GM18520 (cell line): ENCODE measurements at regions not wholly inside any gene's neighbourhood (a gene's known extent, or its start where the extent isn't known, plus 50 kb on each side); places are given as distances from the start of the nearest gene placed in this dataset.
"Not testable (repeated sequence)": the region's sequence is repeated elsewhere in the genome, so short reads cannot be mapped to it uniquely, and the experiment has no call there.

Source experiments
- ATAC-seq: cut with Tn5 transposase; IDR thresholded peaks from one replicate; pipeline ENCODE4 v1.9.1; 2021; ENCODE audit not compliant: unreplicated experiment

DNA sequence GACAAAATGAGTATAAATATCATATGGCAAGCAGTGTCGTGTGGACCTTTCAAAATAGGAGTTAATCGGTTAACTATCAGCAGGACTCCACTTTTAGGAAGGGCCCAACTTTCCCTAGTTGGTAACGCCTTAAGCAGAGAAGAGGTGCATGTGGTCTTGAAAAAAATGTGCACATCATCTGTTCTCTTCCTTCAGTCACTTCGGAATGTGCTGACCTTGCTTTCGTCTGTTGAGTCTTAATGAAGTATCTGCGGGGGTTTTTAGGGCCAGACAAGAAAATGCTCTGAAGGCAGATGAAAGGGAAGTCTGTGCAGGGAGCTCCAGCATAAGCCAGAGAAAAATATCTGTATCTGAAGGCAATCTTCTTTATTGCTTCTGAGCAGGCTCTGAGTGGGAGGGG is 185.2 kb downstream of the AEBP2 start:
- ATAC-seq = no peak

DNA sequence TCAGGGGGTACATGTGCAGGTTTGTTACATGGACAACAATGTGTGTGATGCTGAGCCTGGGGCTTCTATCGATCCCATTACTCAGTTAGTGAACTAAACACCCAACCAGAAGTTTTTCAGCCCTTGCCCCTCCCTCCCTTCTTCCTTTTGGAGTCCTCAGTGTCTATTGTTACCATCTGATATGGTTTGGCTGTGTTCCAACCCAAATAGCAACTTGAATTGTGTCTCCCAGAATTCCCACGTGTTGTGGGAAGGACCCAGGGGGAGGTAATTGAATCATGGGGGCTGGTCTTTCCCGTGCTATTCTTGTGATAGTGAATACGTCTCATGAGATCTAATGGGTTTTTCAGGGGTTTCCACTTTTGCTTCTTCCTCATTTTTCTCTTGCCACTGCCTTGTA is 186.3 kb downstream of the AEBP2 start:
- ATAC-seq = not testable (repeated sequence)

- no peak for ATAC-seq
Observed at GRCh38 chr12:19627719-19628118, 188.4 kb downstream of the AEBP2 start.

- no peak for ATAC-seq
Observed at GRCh38 chr12:19630536-19630935, 191.2 kb downstream of the AEBP2 start.

GRCh38 chr12:19633194-19633593 is 193.9 kb downstream of the AEBP2 start:
- no peak for ATAC-seq

- no peak for ATAC-seq
Observed at GRCh38 chr12:19633641-19634040, 194.3 kb downstream of the AEBP2 start.

GRCh38 chr12:19639781-19640415 is 200.6 kb downstream of the AEBP2 start:
- ATAC-seq = no peak

GRCh38 chr12:19641235-19642080 is 202.2 kb downstream of the AEBP2 start:
- ATAC-seq = no peak

DNA sequence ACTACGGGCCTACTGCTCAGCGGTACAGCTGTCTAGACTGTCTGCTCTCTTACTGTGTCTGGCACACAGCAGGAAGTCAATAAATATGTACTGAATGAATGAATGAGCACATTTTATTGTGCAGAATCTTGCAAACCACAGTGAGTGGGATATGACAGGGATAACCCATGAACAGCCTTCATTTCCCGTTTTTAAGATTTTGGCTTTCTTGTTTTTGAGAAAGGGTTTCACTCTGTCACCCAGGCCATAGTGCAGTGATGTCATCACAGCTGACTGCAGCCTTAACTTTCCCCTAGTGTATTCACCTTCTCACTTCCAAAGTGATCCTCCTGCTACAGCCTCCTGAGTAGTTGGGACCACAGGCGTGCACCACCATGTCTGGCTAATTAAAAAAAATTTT is 203.1 kb downstream of the AEBP2 start:
- ATAC-seq = no peak

DNA sequence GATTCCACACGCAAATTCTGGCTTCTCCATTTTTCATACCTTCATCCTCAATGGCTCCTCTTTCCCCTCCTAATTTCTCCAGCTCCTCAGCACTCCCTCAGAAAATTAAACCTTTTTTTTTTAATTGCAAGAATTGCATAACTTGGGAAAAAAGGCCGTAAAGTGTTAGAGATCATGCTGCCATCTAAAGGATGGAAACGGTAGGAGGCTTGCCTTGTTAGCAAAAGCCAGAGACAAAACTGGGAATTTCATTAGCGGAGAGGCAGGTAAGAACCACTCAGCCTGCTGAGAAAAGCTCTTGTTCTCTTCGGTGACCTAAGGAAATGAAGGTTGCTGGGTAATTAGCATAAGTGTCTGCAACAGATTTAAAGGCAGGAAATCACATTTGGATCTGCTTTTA is 204.3 kb downstream of the AEBP2 start:
- no peak for ATAC-seq

GRCh38 chr12:19644571-19644970 is 205.3 kb downstream of the AEBP2 start:
- no peak for ATAC-seq

DNA sequence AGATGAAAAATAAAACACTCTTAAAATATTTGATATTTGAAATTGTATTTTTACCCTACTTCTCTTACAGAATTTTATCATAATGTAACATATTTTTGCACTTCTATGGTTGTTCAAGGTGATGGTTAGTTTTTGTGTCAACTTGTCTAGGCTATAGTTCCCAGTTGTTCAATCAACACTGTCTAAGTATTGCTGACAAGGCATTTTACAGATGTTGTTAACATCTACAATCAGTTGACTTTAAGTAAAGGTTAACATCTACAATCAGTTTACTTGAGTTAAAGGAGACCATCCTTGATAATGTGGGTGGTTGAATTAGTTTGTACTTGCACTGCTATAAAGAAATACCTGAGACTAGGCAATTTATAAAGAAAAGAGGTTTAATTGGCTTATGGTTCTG is 206.5 kb downstream of the AEBP2 start:
- no peak for ATAC-seq

- ATAC-seq = no peak
Observed at GRCh38 chr12:19646599-19646998, 207.3 kb downstream of the AEBP2 start.

GRCh38 chr12:19647806-19648556 is 208.7 kb downstream of the AEBP2 start:
- ATAC-seq = no peak

DNA sequence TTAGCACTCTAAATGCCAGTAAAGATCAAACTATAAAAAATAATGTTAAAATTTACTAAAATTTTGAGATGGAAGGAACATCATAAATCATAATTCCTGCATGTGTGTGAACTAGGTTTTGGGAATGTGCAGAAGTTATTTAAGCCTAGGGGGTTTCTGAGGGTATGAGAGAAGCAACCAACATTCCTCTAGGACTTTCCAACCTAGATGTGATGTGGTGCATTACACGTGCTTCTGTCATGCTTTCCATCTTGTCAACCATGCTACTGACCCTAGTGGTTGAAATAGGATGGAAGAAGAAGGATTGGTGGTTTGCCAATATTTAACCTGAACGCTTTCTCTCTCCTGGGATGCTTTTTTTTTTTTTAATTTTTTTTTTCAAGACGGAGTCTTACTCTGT is 209.3 kb downstream of the AEBP2 start:
- ATAC-seq = no peak

GRCh38 chr12:19652386-19652785 is 213.1 kb downstream of the AEBP2 start:
- no peak for ATAC-seq

DNA sequence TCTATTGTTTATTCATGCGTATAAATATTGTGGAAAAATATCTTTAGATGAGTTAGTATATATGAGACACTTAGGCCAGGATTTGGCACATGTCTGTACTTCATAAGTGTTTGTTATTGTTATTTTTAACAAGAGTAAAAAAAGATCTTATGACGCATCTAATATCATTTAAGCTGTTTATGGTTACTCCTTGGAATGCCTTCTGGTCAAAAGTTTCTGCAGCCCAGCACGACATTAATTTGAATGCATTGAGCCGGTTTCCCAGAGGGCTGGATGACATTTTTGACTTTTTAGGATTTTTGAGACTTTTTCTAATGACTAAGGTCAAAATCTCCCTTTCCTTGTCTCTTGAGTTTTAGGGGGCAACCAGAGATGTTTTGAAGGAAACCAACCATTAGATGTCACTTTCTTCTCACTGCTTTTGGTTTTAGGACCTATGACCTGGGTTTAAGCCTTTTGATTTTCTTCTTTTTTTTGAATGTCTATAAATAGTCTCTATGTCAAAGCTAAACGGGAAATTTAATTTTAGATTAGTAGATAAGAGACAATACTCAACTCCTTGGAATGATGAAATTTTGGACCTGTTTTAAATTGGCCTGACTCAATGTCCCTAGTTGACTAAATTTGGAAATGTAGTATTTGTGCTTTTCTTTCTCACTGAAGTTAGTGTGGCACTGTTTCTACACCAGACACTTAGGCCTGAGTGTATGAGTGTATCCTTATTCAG is 215.5 kb downstream of the AEBP2 start:
- no peak for ATAC-seq

DNA sequence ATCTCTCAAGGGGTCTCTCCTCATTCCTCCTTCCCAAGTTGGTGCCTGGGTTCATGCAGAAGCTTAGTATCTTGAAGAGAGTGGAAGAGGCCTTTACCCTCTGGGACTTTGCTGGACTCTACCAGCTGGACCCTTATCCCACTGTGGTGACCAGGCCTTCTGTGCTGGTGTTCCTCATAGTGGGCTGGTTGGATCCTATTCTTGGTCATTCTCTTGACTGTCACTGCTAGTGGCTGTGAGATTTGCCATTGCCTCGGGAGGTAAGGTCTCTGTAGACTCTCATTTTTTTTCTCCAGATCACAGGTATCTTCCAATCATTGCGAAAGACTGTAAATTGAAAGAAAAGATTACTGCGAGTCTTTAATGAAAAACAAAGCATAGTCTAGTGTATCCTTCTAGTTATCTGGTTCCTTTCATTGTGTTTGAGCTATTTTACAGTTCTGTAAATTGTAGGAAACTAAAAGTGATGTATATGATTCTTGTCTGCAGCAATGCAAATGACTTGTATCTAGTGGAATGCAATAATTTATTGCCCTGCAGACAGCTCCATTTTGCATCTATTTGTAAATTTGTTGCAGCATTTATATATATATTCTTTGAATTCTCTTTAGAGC is 217.9 kb downstream of the AEBP2 start:
- ATAC-seq = no peak

DNA sequence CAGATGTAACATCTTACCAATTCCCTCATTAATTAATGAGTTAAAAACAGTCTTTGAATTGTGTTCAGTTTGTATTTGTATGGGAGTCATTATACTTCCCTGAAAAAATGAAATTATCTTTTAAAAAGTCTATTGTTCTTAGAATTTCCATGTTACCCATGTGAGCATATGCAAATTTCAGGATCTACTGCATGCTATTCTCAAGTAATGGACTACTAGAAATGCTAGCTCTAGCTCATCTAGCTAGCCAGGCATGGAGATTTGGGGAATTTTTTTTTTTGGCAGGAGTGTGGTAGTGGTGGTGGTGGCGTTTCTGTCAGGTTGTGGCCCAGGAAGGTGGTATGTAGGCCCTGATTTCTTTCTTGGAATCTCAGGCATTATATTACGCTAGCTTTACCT is 218.4 kb downstream of the AEBP2 start:
- ATAC-seq = no peak

DNA sequence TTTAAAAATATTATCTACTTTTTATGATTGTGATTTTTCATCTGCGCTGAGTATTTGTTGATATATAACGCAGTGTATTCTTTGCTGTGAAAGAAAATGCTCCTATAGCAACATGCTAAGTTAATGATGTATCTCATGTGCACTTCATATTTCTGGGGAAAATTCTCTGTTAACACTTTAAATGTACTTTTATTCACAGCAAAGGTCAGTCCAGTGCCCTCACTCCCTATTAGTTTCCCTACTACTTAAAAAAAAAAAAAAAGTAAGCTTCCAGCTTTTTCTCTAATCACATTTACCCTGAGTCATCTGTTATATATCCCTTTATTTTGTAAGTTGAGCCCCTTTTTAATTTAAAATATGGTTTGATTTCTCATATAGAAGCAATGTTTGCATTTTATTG is 219.8 kb downstream of the AEBP2 start:
- no peak for ATAC-seq

DNA sequence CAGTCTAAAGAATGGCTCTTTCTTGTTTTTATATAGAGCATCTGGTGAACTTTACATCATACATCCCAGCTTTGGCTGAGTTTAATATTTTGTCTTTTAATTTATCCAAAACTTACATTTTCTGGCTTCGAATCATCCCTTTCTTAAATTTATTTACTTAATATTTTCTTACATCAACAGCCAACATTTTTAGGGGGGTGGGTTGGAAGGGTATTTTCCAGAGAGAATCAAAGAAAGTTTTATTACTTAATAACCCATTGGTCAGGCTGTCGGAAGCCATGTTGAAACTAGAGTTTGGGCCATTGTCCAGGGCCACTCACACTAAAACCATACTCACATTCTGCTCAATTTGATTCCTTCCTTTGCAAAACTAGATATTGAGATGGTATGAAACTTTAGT is 220.2 kb downstream of the AEBP2 start:
- no peak for ATAC-seq
